ENCODE measurements at regions not wholly inside any gene's neighbourhood (a gene's known extent, or its start where the extent isn't known, plus 50 kb on each side); places are given as distances from the start of the nearest gene placed in this dataset.
A peak's percentile ranks its signal among the peaks of the same experiment; 100 is the strongest.

GRCh38 chr16:85173981-85174751 is 61.9 kb upstream of the CIBAR2 start (continued):
- TF ChIP-seq RNF219 (CRISPR knock-in tag; IDR thresholded peaks at IDR 0.05) (no peak), BCL3 (CRISPR knock-in tag; IDR thresholded peaks at IDR 0.05) (no peak), RCOR2 (CRISPR knock-in tag; IDR thresholded peaks at IDR 0.05) (peak; percentile 86; the same call in 1 of the 2 replicates), ZNF230 (CRISPR knock-in tag; IDR thresholded peaks at IDR 0.05) (no peak), ZNF770 (CRISPR knock-in tag; IDR thresholded peaks at IDR 0.05) (0 out of 2 replicates have a peak, but pooled peaks have one; percentile 36), KDM1A (CRISPR knock-in tag; IDR thresholded peaks at IDR 0.05) (peak; percentile 67; the same call in 1 of the 2 replicates), RBAK (CRISPR knock-in tag; IDR thresholded peaks at IDR 0.05) (no peak), SALL1 (CRISPR knock-in tag; IDR thresholded peaks at IDR 0.05) (peak; percentile 61), ZNF512B (CRISPR knock-in tag; IDR thresholded peaks at IDR 0.05; ENCODE audit: borderline replicate concordance) (no peak), MTERF4 (CRISPR knock-in tag; IDR thresholded peaks at IDR 0.05) (no peak), SP5 (CRISPR knock-in tag; IDR thresholded peaks at IDR 0.05; ENCODE audit: borderline replicate concordance, low read depth) (0 out of 2 replicates have a peak, but pooled peaks have one; percentile 12), MYC (CRISPR knock-in tag; IDR thresholded peaks at IDR 0.05; ENCODE audit: borderline replicate concordance) (peak; percentile 29; the same call in 1 of the 2 replicates), GABPB1 (CRISPR knock-in tag; IDR thresholded peaks at IDR 0.05) (peak; percentile 71), ZNF331 (CRISPR knock-in tag; IDR thresholded peaks at IDR 0.05) (no peak), ONECUT2 (CRISPR knock-in tag; IDR thresholded peaks at IDR 0.05) (no peak), ZNF839 (CRISPR knock-in tag; IDR thresholded peaks at IDR 0.05; ENCODE audit: borderline replicate concordance) (no peak), CBX2 (IDR thresholded peaks at IDR 0.05; ENCODE audit: low read depth, low read length) (no peak), CBX2 (CRISPR knock-in tag; IDR thresholded peaks at IDR 0.05; ENCODE audit: low read depth) (no peak), PAF1 (CRISPR knock-in tag; IDR thresholded peaks at IDR 0.05) (no peak), SAP130 (CRISPR knock-in tag; IDR thresholded peaks at IDR 0.05; ENCODE audit: low read depth) (peak; percentile 58), AGO1 (IDR thresholded peaks at IDR 0.05; ENCODE audit: low read depth, low read length, poor library complexity, severe bottlenecking) (no peak)
